B cell (primary cell): ENCODE measurements at regions not wholly inside any gene's neighbourhood (a gene's known extent, or its start where the extent isn't known, plus 50 kb on each side); places are given as distances from the start of the nearest gene placed in this dataset.
"Not testable (repeated sequence)": the region's sequence is repeated elsewhere in the genome, so short reads cannot be mapped to it uniquely, and the experiment has no call there.

Source experiments
- ATAC-seq: fragments of 200-7000 bp; cut with Tn5 transposase; one replicate; pipeline ENCODE4 v1.10.0; 2021; ENCODE audit warnings: low read depth, mild to moderate bottlenecking, moderate number of reproducible peaks, moderate library complexity
- CTCF ChIA-PET: fragments of 350-600 bp; sonication (Branson Sonifier 250); formaldehyde crosslinking; loops from one replicate; lab custom pipeline; 2021; ENCODE audit warnings: antibody characterized with exemption, inconsistent platforms; lab: Charles Lee
- POLR2A ChIA-PET: fragments of 350-600 bp; sonication (Branson Sonifier 250); formaldehyde crosslinking; loops from one replicate; lab custom pipeline; 2021; ENCODE audit warnings: antibody characterized with exemption; lab: Charles Lee
- DNase-seq: peaks from one replicate; pipeline ENCODE4 v3.0.0; 2013
- H2AFZ ChIP-seq: 2 replicates; pipeline ENCODE4 v1.6.1; 2012; ENCODE audit warnings: mild to moderate bottlenecking, low read depth, low read length; ENCODE audit not compliant: insufficient read depth, poor library complexity, severe bottlenecking
- H3K27ac ChIP-seq, 2 donors: 1 replicate in 1 of 2; 2 replicates in 1 of 2; pipeline ENCODE4 v1.5.1; 2012 to 2013; ENCODE audit warnings: low read length in 2 of 2, mild to moderate bottlenecking in 2 of 2, moderate library complexity in 1 of 2
- H3K27me3 ChIP-seq, 4 experiments: fragments of 200-600 bp in 1 of 4; sonication (generic) in 1 of 4; replicated peaks in 1 of 4; 1 replicate in 2 of 4; 2 replicates in 2 of 4; pipeline versions ENCODE4 v1.6.1 to v1.7.0; 2013 to 2016; ENCODE audit warnings: low read length in 3 of 4, mild to moderate bottlenecking in 2 of 4, mixed read lengths in 1 of 4, moderate library complexity in 1 of 4; ENCODE audit not compliant: insufficient read depth in 4 of 4, control insufficient read depth in 3 of 4; ENCODE audit errors: control extremely low read depth in 1 of 4
- H3K36me3 ChIP-seq, 2 experiments: replicated peaks in 1 of 2; 1 replicate in 1 of 2; 2 replicates in 1 of 2; pipeline versions ENCODE4 v1.6.1 to v1.7.1; 2013; ENCODE audit warnings: low read length in 1 of 2; ENCODE audit not compliant: insufficient read depth in 2 of 2, control insufficient read depth in 1 of 2; ENCODE audit errors: control extremely low read depth in 1 of 2, extremely low read depth in 1 of 2
- H3K4me1 ChIP-seq, 2 donors: fragments of 200-600 bp in 1 of 2; sonication (generic) in 1 of 2; 1 replicate in 1 of 2; 2 replicates in 1 of 2; pipeline versions ENCODE4 v1.5.1 to v1.6.1; 2013 to 2017; ENCODE audit warnings: low read length in 2 of 2; ENCODE audit not compliant: control insufficient read depth in 2 of 2, insufficient read depth in 2 of 2
- H3K4me2 ChIP-seq: replicated peaks from 2 replicates; pipeline ENCODE3; 2012; ENCODE audit warnings: mild to moderate bottlenecking, low read depth, low read length; ENCODE audit not compliant: poor library complexity, severe bottlenecking
- H3K4me3 ChIP-seq, 5 experiments: fragments of 200-600 bp in 1 of 5; sonication (generic) in 1 of 5; 1 replicate in 3 of 5; 2 replicates in 2 of 5; pipeline versions ENCODE4 v1.5.1 to v1.7.0; 2011 to 2016; ENCODE audit warnings: low read length in 4 of 5, mild to moderate bottlenecking in 4 of 5, low read depth in 2 of 5, control low read depth in 1 of 5, moderate library complexity in 1 of 5; ENCODE audit not compliant: insufficient read depth in 1 of 5; ENCODE audit errors: control extremely low read depth in 1 of 5, extremely low read depth in 1 of 5
- H3K79me2 ChIP-seq: fragments of 200-600 bp; sonication (generic); one replicate; pipeline ENCODE4 v1.6.0; 2016; ENCODE audit warnings: low read length; ENCODE audit not compliant: control insufficient read depth, insufficient read depth
- H3K9ac ChIP-seq: fragments of 200-600 bp; sonication (generic); 2 replicates; pipeline ENCODE4 v1.6.1; 2017; ENCODE audit warnings: mild to moderate bottlenecking, low read length, moderate library complexity
- H3K9me3 ChIP-seq, 3 donors: one replicate each; pipeline versions ENCODE4 v1.6.1 to v1.7.1; 2013; ENCODE audit warnings: low read length in 2 of 3; ENCODE audit not compliant: control insufficient read depth in 2 of 3, insufficient read depth in 1 of 3; ENCODE audit errors: control extremely low read depth in 1 of 3
- H4K20me1 ChIP-seq: 2 replicates; pipeline ENCODE4 v1.6.0; 2012; ENCODE audit warnings: mild to moderate bottlenecking, low read length; ENCODE audit not compliant: insufficient read depth, control insufficient read depth, poor library complexity, severe bottlenecking
- H3K27ac Mint-ChIP-seq: one replicate; pipeline ENCODE4 v1.8.0; 2021; ENCODE audit warnings: mixed read lengths
- H3K27me3 Mint-ChIP-seq: one replicate; pipeline ENCODE4 v1.8.0; 2021; ENCODE audit warnings: mixed read lengths
- H3K4me1 Mint-ChIP-seq: one replicate; pipeline ENCODE4 v1.8.0; 2021; ENCODE audit warnings: mixed read lengths
- H3K4me3 Mint-ChIP-seq: one replicate; pipeline ENCODE4 v1.8.0; 2021; ENCODE audit warnings: mixed read lengths
- H3K9me3 Mint-ChIP-seq: one replicate; pipeline ENCODE4 v1.8.0; 2022; ENCODE audit warnings: mixed read lengths; ENCODE audit not compliant: insufficient read depth
- CTCF ChIP-seq: fragments of 200-600 bp; IDR thresholded peaks from one replicate; pipeline ENCODE4 v1.8.0; 2022; ENCODE audit warnings: antibody characterized with exemption, mild to moderate bottlenecking
- WGBS: methylation state at CpG from one replicate; pipeline ENCODE4 v1.1.5; 2013; ENCODE audit warnings: missing lambda C conversion rate; ENCODE audit not compliant: insufficient coverage; 5-methylcytosine and 5-hydroxymethylcytosine counted together
- intact Hi-C: fragments of 100-400 bp; cut with micrococcal nuclease; formaldehyde crosslinking; loops from one replicate; pipeline ENCODE4 v1.10.0; 2022

GRCh38 chr7:32768338-32768737 is 123.2 kb downstream of the KBTBD2 start:
- H3K4me3 Mint-ChIP-seq, H3K4me2 ChIP-seq, CTCF ChIA-PET, H3K9ac ChIP-seq, ATAC-seq, intact Hi-C loops, H2AFZ ChIP-seq, H4K20me1 ChIP-seq, DNase-seq, H3K4me1 ChIP-seq, H3K27ac Mint-ChIP-seq, H3K9me3 ChIP-seq, H3K36me3 ChIP-seq, H3K9me3 Mint-ChIP-seq, H3K4me1 Mint-ChIP-seq, POLR2A ChIA-PET, H3K4me3 ChIP-seq, H3K27ac ChIP-seq, H3K79me2 ChIP-seq, H3K27me3 ChIP-seq: not testable (repeated sequence)
- no CpG with 5 or more reads among the region's 1 CpG for WGBS
- H3K27me3 Mint-ChIP-seq = peaks cover 40% of the 10 kb centered on the region

- H3K4me3 ChIP-seq, H3K4me3 Mint-ChIP-seq, H3K27ac Mint-ChIP-seq, POLR2A ChIA-PET, H3K9me3 ChIP-seq, H3K4me2 ChIP-seq, H3K27ac ChIP-seq, H2AFZ ChIP-seq, H3K79me2 ChIP-seq, H3K9ac ChIP-seq, H3K36me3 ChIP-seq, H3K9me3 Mint-ChIP-seq, H4K20me1 ChIP-seq, ATAC-seq: not testable (repeated sequence)
- WGBS = no CpG with 5 or more reads among the region's 4 CpGs
- intact Hi-C loops = loop anchor here (1.0 to 2.0 kb wide), 3 partner anchors 285 to 1165 kb away; partner anchors contain the start of gene RP9
- Mint-ChIP-seq H3K27me3 (peaks cover 43% of the 10 kb centered on the region), H3K4me1 (peaks cover 15% of the 10 kb centered on the region)
- peaks cover 0 to 26% (median 18%) of the 10 kb centered on the region in 4 experiments for H3K27me3 ChIP-seq
- H3K4me1 ChIP-seq = peaks cover 19 to 21% of the 10 kb centered on the region in 2 donors
- TF ChIP-seq CTCF = peak; percentile 72
- CTCF ChIA-PET = interaction anchor here (0.8 to 1.3 kb wide), 9 partner anchors 33 to 1168 kb away, joined by 3 to 8 read pairs (median 4); no protein-coding TSS in a partner anchor
- peak; percentile 21 for DNase-seq
Observed at GRCh38 chr7:32765649-32766251, 125.8 kb downstream of the KBTBD2 start.
